Activated naive CD8-positive, alpha-beta T cell (primary cell): ENCODE measurements at regions not wholly inside any gene's neighbourhood (a gene's known extent, or its start where the extent isn't known, plus 50 kb on each side); places are given as distances from the start of the nearest gene placed in this dataset.

Source experiments
- H3K27ac Mint-ChIP-seq: one replicate; pipeline ENCODE4 v1.8.0; 2021; ENCODE audit warnings: mixed read lengths
- H3K27me3 Mint-ChIP-seq: one replicate; pipeline ENCODE4 v1.8.0; 2021; ENCODE audit warnings: mixed read lengths
- H3K36me3 Mint-ChIP-seq: one replicate; pipeline ENCODE4 v1.8.0; 2021; ENCODE audit warnings: mixed read lengths
- H3K4me1 Mint-ChIP-seq: one replicate; pipeline ENCODE4 v1.8.0; 2021; ENCODE audit warnings: low read depth, mixed read lengths
- H3K4me3 Mint-ChIP-seq: one replicate; pipeline ENCODE4 v1.8.0; 2021; ENCODE audit warnings: mild to moderate bottlenecking, mixed read lengths
- H3K9me3 Mint-ChIP-seq: one replicate; pipeline ENCODE4 v1.8.0; 2021; ENCODE audit warnings: low read depth, mixed read lengths

DNA sequence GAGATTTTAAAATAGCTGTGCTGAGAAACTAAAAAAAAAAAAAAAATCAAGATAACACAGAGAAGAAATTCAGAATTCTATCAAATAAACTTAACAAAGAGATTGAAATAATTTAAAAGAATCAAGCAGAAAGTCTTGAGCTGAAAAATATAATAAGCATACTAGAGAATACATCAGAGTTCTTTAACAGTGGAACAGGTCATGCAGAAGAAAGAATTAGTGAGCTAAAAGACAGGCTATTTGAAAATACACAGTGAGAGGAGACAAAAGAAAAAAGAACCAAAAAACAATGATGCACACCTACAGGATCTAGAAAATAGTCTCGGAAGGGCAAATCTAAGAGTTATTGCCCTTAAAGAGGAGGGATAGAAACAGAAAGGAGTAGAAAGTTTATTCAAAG lies 548.1 kb downstream of the ADCYAP1 start:
- H3K27me3 Mint-ChIP-seq, result no peaks in the 10 kb centered on the region
- H3K4me3 Mint-ChIP-seq, result no peak overlapping the region
- H3K4me1 Mint-ChIP-seq, result no peaks in the 10 kb centered on the region
- H3K36me3 Mint-ChIP-seq, result no peaks in the 10 kb centered on the region
- H3K27ac Mint-ChIP-seq, result no peak overlapping the region
- peaks cover 12% of the 10 kb centered on the region for H3K9me3 Mint-ChIP-seq

GRCh38 chr18:1455605-1456004 lies 550.9 kb downstream of the ADCYAP1 start:
- H3K4me3 Mint-ChIP-seq, result no peak overlapping the region
- H3K27ac Mint-ChIP-seq, result no peak overlapping the region
- H3K4me1 Mint-ChIP-seq, result no peaks in the 10 kb centered on the region
- H3K27me3 Mint-ChIP-seq, result no peaks in the 10 kb centered on the region
- H3K9me3 Mint-ChIP-seq, result peaks cover 21% of the 10 kb centered on the region
- H3K36me3 Mint-ChIP-seq, result no peaks in the 10 kb centered on the region

- Mint-ChIP-seq H3K4me1 (no peaks in the 10 kb centered on the region), H3K36me3 (no peaks in the 10 kb centered on the region), H3K4me3 (no peak overlapping the region), H3K27me3 (no peaks in the 10 kb centered on the region), H3K9me3 (peaks cover 16% of the 10 kb centered on the region), H3K27ac (no peak overlapping the region)
These were observed 553.9 kb downstream of the ADCYAP1 start for GRCh38 chr18:1458547-1458946.

GRCh38 chr18:1463981-1464380 lies 559.3 kb downstream of the ADCYAP1 start:
- Mint-ChIP-seq H3K27ac (no peak overlapping the region), H3K4me1 (no peaks in the 10 kb centered on the region), H3K36me3 (no peaks in the 10 kb centered on the region), H3K27me3 (no peaks in the 10 kb centered on the region), H3K9me3 (peaks cover 9% of the 10 kb centered on the region), H3K4me3 (no peak overlapping the region)

GRCh38 chr18:1464444-1465217 lies 560.0 kb downstream of the ADCYAP1 start:
- H3K27me3 Mint-ChIP-seq, result no peaks in the 10 kb centered on the region
- no peak overlapping the region for H3K4me3 Mint-ChIP-seq
- H3K9me3 Mint-ChIP-seq, result peaks cover 5% of the 10 kb centered on the region
- no peaks in the 10 kb centered on the region for H3K4me1 Mint-ChIP-seq
- H3K36me3 Mint-ChIP-seq, result no peaks in the 10 kb centered on the region
- no peak overlapping the region for H3K27ac Mint-ChIP-seq

GRCh38 chr18:1466035-1466434 lies 561.4 kb downstream of the ADCYAP1 start:
- Mint-ChIP-seq H3K36me3 (no peaks in the 10 kb centered on the region), H3K27ac (no peak overlapping the region), H3K9me3 (no peaks in the 10 kb centered on the region), H3K4me3 (no peak overlapping the region), H3K27me3 (no peaks in the 10 kb centered on the region), H3K4me1 (no peaks in the 10 kb centered on the region)

GRCh38 chr18:1467461-1467964 lies 562.8 kb downstream of the ADCYAP1 start:
- no peaks in the 10 kb centered on the region for H3K27me3 Mint-ChIP-seq
- H3K4me1 Mint-ChIP-seq, result no peaks in the 10 kb centered on the region
- H3K36me3 Mint-ChIP-seq, result no peaks in the 10 kb centered on the region
- H3K27ac Mint-ChIP-seq, result no peak overlapping the region
- no peaks in the 10 kb centered on the region for H3K9me3 Mint-ChIP-seq
- H3K4me3 Mint-ChIP-seq, result no peak overlapping the region

DNA sequence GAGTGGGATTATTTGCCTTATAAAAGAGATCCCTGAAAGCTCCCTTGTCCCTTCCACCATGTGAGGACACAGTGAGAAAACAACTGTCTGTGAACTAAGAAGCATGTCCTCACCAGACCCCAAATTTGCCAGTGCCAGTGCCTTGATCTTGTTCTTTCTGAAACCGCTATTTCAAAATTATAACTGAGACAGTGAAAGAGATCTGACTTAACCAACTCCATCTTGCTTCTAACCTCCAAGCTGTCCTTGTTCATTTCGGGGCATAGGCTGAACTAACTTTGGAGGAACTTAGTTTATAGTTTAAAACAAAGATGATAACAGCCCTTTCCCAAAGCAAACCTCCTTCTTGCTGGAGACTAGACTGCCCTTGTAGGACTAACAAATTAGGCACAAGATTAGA lies 563.9 kb downstream of the ADCYAP1 start:
- Mint-ChIP-seq H3K4me3 (no peak overlapping the region), H3K27me3 (no peaks in the 10 kb centered on the region), H3K36me3 (no peaks in the 10 kb centered on the region)

GRCh38 chr18:1475867-1476266 lies 571.2 kb downstream of the ADCYAP1 start:
- H3K27ac Mint-ChIP-seq, result no peak overlapping the region
- no peaks in the 10 kb centered on the region for H3K36me3 Mint-ChIP-seq
- H3K4me3 Mint-ChIP-seq, result no peak overlapping the region
- H3K4me1 Mint-ChIP-seq, result no peaks in the 10 kb centered on the region
- no peaks in the 10 kb centered on the region for H3K27me3 Mint-ChIP-seq
- peaks cover 2% of the 10 kb centered on the region for H3K9me3 Mint-ChIP-seq

More for the DNA sequence above, 563.9 kb downstream of the ADCYAP1 start:
- Mint-ChIP-seq H3K27ac (no peak overlapping the region), H3K4me1 (no peaks in the 10 kb centered on the region), H3K9me3 (no peaks in the 10 kb centered on the region)

DNA sequence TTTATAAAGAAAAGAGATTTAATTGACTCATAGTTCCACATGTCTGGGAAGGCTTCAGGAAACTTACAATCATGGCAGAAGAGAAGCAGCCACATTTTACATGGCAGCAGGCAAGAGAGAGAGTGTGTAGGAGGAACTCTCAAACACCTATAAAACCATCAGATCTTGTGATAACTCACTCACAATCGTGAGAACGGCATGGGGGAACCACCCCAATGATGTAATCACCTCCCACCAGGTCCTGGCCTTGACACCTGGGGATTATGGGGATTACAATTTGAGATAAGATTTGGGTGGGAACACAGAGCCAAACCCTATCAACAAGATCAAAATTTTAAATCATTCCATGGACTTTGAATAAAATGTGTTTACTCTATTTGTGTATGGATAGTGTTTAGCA lies 575.6 kb downstream of the ADCYAP1 start:
- Mint-ChIP-seq H3K4me3 (no peak overlapping the region), H3K27me3 (no peaks in the 10 kb centered on the region), H3K36me3 (no peaks in the 10 kb centered on the region), H3K27ac (no peak overlapping the region), H3K9me3 (peaks cover 4% of the 10 kb centered on the region), H3K4me1 (no peaks in the 10 kb centered on the region)

GRCh38 chr18:1481577-1481976 lies 576.9 kb downstream of the ADCYAP1 start:
- Mint-ChIP-seq H3K4me3 (no peak overlapping the region), H3K27me3 (no peaks in the 10 kb centered on the region), H3K4me1 (no peaks in the 10 kb centered on the region), H3K9me3 (peaks cover 4% of the 10 kb centered on the region), H3K36me3 (no peaks in the 10 kb centered on the region), H3K27ac (no peak overlapping the region)

GRCh38 chr18:1483385-1483784 lies 578.7 kb downstream of the ADCYAP1 start:
- no peaks in the 10 kb centered on the region for H3K4me1 Mint-ChIP-seq
- H3K27me3 Mint-ChIP-seq, result no peaks in the 10 kb centered on the region
- H3K36me3 Mint-ChIP-seq, result no peaks in the 10 kb centered on the region
- H3K27ac Mint-ChIP-seq, result no peak overlapping the region
- no peak overlapping the region for H3K4me3 Mint-ChIP-seq
- H3K9me3 Mint-ChIP-seq, result peaks cover 4% of the 10 kb centered on the region

DNA sequence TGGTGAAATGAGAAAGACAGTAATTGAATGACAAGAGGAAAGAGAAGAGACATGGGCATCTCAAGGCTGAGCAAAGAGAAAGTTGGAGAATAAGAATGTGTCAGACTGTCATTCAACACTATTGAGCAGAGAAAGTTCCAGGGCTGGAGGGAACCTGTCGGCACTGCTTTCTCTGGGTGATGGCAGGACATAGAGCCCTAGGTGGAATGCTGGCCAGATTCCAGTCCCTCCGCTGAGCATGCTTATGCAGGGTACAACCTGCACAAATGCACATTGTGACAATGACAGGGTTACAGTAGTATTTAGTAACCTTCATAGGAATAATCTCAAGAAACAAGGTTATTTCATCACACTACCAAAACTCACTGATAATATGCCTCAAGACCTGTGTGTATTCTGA lies 582.8 kb downstream of the ADCYAP1 start:
- Mint-ChIP-seq H3K4me3 (no peak overlapping the region), H3K36me3 (no peaks in the 10 kb centered on the region), H3K4me1 (no peaks in the 10 kb centered on the region), H3K9me3 (peaks cover 10% of the 10 kb centered on the region), H3K27me3 (no peaks in the 10 kb centered on the region), H3K27ac (no peak overlapping the region)

- H3K4me1 Mint-ChIP-seq, result no peaks in the 10 kb centered on the region
- H3K27ac Mint-ChIP-seq, result no peak overlapping the region
- no peaks in the 10 kb centered on the region for H3K27me3 Mint-ChIP-seq
- no peaks in the 10 kb centered on the region for H3K36me3 Mint-ChIP-seq
- H3K4me3 Mint-ChIP-seq, result no peak overlapping the region
- peaks cover 13% of the 10 kb centered on the region for H3K9me3 Mint-ChIP-seq
These were observed 583.7 kb downstream of the ADCYAP1 start for GRCh38 chr18:1488394-1488793.

GRCh38 chr18:1488957-1489356 lies 584.3 kb downstream of the ADCYAP1 start:
- Mint-ChIP-seq H3K27me3 (no peaks in the 10 kb centered on the region), H3K27ac (no peak overlapping the region), H3K4me3 (no peak overlapping the region), H3K9me3 (peaks cover 14% of the 10 kb centered on the region), H3K4me1 (no peaks in the 10 kb centered on the region), H3K36me3 (no peaks in the 10 kb centered on the region)

- Mint-ChIP-seq H3K9me3 (peaks cover 29% of the 10 kb centered on the region), H3K4me1 (no peaks in the 10 kb centered on the region), H3K27ac (no peak overlapping the region), H3K4me3 (no peak overlapping the region), H3K36me3 (no peaks in the 10 kb centered on the region), H3K27me3 (no peaks in the 10 kb centered on the region)
These were observed 590.7 kb downstream of the ADCYAP1 start for GRCh38 chr18:1495387-1495786.
